GM12872 (cell line): ENCODE measurements at regions not wholly inside any gene's neighbourhood (a gene's known extent, or its start where the extent isn't known, plus 50 kb on each side); places are given as distances from the start of the nearest gene placed in this dataset.

ENCODE experiments used
- CTCF ChIP-seq: IDR thresholded peaks from 3 replicates; pipeline ENCODE4 v1.5.1; 2011; ENCODE audit warnings: low read depth, mild to moderate bottlenecking, low read length, moderate library complexity; ENCODE audit not compliant: insufficient read depth

DNA sequence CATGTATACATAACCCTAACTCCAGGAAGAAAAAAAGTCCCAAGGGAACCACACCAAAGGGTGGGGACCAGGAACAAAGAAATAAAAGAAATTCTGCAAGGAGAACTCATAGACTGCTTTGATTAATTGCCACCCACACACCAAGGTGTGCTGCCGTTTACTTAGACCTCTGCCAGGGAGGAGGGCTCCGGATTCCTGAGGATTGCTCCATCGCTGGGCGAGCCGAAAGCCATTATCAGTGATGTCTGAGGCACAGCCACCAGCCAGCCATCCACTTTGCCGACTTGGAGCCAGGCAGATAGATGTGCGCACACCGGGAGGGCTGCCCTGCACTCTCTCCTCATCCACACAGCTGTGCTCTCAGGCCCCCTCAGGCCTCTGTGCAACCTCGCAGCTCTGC, 272.7 kb upstream of the FOXQ1 start:
- no peak for TF ChIP-seq CTCF

GRCh38 chr6:1037430-1038202, 274.3 kb upstream of the FOXQ1 start:
- TF ChIP-seq CTCF: no peak

DNA sequence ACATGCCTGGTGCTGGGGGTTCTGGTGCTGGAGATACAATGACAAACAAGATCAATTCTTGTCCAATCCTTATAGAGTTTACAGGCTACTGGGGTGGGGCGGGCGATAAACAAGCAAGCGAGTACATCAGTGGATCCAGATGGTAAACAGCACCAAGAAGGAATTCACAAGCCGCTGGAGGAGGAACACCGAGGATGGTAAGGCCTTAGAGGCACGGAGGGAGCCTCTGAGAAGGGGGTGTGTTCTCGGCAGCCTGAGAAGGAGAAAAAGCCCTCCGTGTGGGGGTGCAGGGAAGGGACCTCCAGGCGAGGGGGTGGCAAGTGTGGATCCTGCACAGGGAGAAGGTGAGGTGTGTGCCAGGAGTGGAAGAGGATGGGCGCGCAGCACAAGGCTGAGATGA, 276.5 kb upstream of the FOXQ1 start:
- no peak for TF ChIP-seq CTCF

- TF ChIP-seq CTCF: no peak
Observed at GRCh38 chr6:1031720-1032119, 280.2 kb upstream of the FOXQ1 start.

- no peak for TF ChIP-seq CTCF
Observed at GRCh38 chr6:1029141-1029540, 282.8 kb upstream of the FOXQ1 start.

DNA sequence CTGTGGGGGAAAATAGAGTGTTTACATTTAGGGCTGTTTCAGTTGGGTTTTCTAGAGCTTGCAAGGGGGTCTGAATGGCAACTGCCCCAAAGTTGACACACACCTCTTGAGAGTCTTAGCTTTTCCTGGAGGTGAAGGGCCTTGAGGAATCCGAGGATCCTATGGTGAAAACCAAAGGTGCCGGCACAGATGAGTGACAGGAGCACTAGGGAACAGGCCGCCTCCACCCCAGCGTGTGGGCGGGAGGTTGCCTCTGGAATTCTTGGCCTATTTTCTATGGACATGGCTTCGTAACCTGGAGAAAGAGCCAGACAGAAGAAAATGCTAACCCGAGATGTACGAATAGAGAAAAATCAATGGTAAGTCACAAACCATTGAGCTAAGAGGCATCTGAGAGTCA, 283.2 kb upstream of the FOXQ1 start:
- TF ChIP-seq CTCF: no peak

DNA sequence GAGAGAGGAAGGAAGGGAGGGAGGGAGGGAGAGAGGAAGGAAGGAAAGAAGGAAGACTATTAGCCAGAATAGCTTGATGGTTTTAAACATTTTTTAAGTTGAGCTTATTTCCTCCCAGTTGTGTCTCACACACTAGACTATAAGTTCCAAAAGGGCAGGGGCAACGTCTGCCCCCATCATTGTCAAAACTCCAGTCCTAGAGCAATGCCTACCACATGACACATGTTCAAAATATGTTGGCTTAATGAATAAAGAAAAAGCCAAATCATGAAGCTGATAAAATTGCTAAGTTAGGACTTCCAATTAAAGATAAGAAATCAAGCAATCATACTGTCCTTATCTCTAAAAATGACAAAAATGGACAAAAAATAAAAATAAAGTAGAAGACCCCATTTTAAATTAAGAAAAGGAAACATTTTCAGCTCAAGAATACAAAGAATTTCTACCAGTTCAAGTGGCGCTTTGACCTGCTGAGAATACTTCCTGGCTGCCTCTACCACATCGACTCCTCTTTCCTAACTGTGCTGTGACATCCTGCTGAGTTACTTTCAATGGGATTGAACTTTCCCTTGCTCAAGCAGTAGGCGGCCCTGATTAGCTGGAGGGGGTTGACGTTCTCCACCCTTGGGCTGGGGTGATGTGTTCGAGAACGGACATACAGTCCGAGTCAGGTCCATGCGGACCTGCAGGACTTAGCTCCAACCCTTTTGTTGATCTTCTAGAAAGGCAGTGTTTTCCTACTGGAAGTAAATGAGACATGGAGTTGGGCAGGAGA, 283.9 kb upstream of the FOXQ1 start:
- TF ChIP-seq CTCF: no peak
